ENCODE measurements at regions not wholly inside any gene's neighbourhood (a gene's known extent, or its start where the extent isn't known, plus 50 kb on each side); places are given as distances from the start of the nearest gene placed in this dataset.
"Not testable (repeated sequence)": the region's sequence is repeated elsewhere in the genome, so short reads cannot be mapped to it uniquely, and the experiment has no call there.

DNA sequence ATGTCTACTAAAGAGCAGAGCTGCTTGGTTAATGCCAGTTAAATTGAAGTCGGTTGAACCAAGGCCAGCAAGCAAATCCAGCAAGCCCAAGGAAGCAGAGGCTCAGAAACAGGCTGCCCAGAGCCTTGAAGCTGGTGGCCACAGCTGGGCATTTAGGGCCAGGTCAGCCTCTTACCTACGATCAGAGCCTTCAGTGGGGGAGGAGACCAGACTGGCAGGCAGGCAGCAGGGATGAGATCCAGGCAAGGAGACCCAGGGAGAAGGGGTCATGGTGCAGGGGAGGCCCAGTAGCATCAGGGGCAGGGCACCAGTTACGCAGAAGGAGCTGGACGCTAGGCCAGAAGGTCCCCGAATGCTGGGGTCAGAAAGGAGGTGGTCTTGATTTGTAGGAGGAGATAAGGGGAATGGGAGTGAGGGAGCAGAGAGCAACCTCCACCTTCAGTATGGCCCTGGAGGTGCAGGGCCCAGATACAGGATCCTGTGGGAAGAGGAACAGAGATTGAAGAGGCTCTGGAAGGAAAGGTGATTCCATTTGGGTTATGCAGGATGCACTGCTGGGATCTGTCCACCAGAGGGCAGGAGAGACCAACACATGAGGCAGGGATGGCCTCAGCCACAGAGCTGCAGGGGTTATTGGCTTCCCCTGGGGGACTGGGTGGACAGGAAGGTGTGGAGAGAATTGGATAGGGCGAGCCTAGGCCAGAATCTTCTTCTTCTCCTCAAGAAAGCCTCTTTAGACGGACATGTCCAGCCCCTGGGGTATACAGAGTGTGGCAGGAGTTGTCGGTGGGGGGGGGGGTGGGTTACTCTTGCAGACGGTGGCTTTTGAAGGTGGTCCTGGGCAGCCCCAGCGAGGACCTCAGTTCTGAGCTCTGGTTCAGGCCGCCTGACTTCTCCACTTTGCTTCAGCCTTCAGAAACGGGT, 132.6 kb upstream of the PODXL start:
- ChIA-PET CTCF (interaction anchor here (0.6 to 1.8 kb wide), 12 partner anchors 10 to 891 kb away, joined by 3 to 8 read pairs (median 3); no protein-coding TSS in a partner anchor), POLR2A (ENCODE audit: low non-redundant PET) (no interaction called here)
- DNase-seq (ENCODE audit: low spot score), result peak; percentile 78
- no peak overlapping the region for H3K27ac ChIP-seq
- TF ChIP-seq, protein P1, sequence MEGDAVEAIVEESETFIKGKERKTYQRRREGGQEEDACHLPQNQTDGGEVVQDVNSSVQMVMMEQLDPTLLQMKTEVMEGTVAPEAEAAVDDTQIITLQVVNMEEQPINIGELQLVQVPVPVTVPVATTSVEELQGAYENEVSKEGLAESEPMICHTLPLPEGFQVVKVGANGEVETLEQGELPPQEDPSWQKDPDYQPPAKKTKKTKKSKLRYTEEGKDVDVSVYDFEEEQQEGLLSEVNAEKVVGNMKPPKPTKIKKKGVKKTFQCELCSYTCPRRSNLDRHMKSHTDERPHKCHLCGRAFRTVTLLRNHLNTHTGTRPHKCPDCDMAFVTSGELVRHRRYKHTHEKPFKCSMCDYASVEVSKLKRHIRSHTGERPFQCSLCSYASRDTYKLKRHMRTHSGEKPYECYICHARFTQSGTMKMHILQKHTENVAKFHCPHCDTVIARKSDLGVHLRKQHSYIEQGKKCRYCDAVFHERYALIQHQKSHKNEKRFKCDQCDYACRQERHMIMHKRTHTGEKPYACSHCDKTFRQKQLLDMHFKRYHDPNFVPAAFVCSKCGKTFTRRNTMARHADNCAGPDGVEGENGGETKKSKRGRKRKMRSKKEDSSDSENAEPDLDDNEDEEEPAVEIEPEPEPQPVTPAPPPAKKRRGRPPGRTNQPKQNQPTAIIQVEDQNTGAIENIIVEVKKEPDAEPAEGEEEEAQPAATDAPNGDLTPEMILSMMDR (conservative IDR thresholded peaks at IDR 0.05; ENCODE audit: low read depth), result peak; percentile 97

DNA sequence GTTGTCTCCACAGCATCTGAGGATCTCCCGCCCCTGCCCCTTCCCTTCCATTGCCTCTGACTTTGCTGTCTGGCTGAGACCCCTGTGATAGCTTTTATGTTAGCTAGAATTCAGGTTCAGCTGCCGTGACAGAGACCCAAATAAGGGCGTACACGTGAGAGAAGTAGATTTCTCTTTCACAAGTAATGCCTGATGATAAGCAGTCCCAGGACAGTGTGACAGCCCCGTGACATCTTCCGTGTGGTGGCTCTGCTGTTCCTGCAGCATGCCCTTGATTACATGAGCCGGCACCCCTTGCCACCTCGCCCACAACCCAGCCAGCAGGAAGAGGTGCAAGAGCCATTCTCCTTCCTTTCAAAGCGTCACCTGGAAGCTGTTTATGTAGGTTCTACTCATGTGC, 130.9 kb upstream of the PODXL start:
- no peak for DNase-seq (ENCODE audit: low spot score)
- TF ChIP-seq, protein P1 (conservative IDR thresholded peaks at IDR 0.05; ENCODE audit: low read depth), result no peak
- ChIA-PET CTCF (no interaction called here), POLR2A (ENCODE audit: low non-redundant PET) (no interaction called here)
- no peak overlapping the region for H3K27ac ChIP-seq

DNA sequence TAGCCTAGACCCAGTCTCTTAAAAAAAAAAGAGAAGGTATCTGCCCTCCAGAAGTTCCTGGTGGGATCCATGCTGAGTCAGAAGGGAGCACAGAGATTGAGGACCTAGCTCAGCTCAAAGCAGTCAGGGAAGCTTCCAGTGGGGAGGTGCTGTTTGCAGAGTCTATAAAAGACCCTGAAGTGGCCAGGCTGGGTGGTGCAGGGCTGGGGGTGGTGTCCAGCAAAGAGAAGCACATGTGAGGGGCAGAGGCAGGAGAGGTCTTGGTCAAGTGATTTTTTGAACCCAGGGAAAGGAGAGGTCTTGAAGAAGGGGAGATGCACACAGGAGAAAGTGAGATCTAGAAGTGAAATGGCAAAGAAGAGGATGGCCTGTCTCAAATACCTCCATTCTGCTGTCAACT, 130.4 kb upstream of the PODXL start:
- ChIA-PET CTCF (no interaction called here), POLR2A (ENCODE audit: low non-redundant PET) (no interaction called here)
- TF ChIP-seq, protein P1 (conservative IDR thresholded peaks at IDR 0.05; ENCODE audit: low read depth), result no peak
- DNase-seq (ENCODE audit: low spot score), result no peak
- no peak overlapping the region for H3K27ac ChIP-seq

DNA sequence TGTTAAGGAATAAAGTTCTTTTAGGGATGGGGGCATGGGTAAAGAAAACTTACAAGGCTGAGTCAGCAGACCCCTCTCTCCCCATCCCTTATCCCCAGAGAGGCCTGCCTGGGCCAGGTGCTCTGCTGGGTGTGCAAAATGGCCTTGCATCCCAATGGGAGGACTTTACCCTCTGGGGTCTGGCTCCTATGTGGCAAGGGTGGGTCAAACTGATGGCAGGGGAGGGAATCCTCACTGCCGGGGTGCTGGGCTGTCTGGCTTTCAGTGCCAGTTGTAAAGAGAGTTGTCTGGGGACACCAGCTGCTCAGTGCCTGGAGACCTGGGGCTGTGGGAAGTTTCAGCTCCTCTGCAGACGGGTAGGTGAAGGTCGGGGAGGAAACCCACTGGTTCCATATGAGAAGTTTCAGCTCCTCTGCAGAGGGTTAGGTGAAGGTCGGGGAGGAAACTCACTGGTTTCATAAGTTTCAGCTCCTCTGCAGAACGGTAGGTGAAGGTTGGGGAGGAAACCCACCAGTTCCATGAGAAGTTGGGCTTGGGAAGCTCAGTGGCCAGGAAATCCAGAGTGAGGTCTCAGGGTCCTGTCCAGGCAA, 127.2 kb upstream of the PODXL start:
- H3K27ac ChIP-seq, result no peak overlapping the region
- DNase-seq (ENCODE audit: low spot score), result no peak
- CTCF ChIA-PET, result no interaction called here
- POLR2A ChIA-PET (ENCODE audit: low non-redundant PET), result no interaction called here
- TF ChIP-seq, protein P1 (conservative IDR thresholded peaks at IDR 0.05; ENCODE audit: low read depth), result no peak

DNA sequence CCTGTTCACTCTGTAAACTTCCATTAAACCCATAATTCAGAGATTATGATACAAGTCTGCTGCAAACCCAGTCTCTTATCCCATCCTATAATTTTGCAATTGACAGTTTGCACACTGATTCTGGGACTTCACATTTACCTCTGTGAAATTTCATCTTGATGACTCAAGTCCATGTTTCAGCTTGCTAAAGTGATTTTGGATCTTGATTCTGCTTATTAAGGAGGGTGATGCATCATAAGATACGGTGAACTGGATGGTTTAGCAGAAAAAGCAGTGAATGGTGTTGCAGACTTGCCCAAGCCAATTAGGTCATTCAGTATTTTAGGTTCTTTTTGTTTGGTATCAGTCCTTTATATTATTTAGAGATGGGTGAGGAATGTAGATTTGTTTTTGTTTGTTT, 125.5 kb upstream of the PODXL start:
- DNase-seq (ENCODE audit: low spot score), result no peak
- TF ChIP-seq, protein P1 (conservative IDR thresholded peaks at IDR 0.05; ENCODE audit: low read depth), result no peak
- POLR2A ChIA-PET (ENCODE audit: low non-redundant PET), result no interaction called here
- CTCF ChIA-PET, result no interaction called here
- no peak overlapping the region for H3K27ac ChIP-seq

DNA sequence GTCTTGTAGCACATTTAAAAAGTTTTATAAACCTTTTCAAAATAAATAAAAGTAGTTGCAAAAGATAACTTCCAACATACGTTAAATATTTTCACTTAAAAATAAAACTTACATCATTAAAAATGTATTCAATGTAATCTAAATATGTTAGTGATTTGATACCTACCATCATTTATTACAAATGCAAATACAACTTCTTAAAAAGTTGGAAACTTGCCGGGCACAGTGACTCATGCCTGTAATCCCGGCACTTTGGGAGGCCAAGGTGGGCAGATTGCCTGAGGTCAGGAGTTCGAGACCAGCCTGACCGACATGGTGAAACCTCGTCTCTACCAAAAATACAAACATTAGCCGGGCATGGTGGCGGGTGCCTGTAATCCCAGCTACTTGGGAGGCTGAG, 122.6 kb upstream of the PODXL start:
- H3K27ac ChIP-seq; DNase-seq (ENCODE audit: low spot score); POLR2A ChIA-PET (ENCODE audit: low non-redundant PET); CTCF ChIA-PET: not testable (repeated sequence)

DNA sequence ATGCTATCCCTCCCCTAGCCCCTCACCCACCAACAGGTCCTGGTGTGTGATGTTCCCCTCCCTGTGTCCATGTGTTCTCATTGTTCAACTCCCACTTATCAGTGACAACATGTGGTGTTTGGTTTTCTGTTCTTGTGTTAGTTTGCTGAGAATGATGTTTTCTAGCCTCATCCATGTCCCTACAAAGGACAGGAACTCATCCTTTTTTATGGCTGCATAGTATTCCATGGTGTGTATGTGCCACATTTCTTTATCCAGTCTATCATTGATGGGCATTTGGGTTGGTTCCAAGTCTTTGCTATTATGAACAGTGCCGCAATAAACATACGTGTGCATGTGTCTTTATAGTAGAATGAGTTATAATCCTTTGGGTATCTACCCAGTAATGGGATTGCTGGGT, 120.4 kb upstream of the PODXL start:
- DNase-seq (ENCODE audit: low spot score); POLR2A ChIA-PET (ENCODE audit: low non-redundant PET); H3K27ac ChIP-seq; CTCF ChIA-PET: not testable (repeated sequence)
